Activated gamma-delta T cell (primary cell): ENCODE measurements at regions not wholly inside any gene's neighbourhood (a gene's known extent, or its start where the extent isn't known, plus 50 kb on each side); places are given as distances from the start of the nearest gene placed in this dataset.
"Not testable (repeated sequence)": the region's sequence is repeated elsewhere in the genome, so short reads cannot be mapped to it uniquely, and the experiment has no call there.

Experiments used
- DNase-seq: peaks from one replicate; lab custom pipeline; 2025; lab: John Stamatoyannopoulos, UW

GRCh38 chr5:126139086-126139485 lies 284.1 kb upstream of the GRAMD2B start:
- DNase-seq: no peak

- no peak for DNase-seq
These were observed 283.4 kb upstream of the GRAMD2B start for GRCh38 chr5:126139773-126140172.

GRCh38 chr5:126143622-126144021 lies 279.6 kb upstream of the GRAMD2B start:
- no peak for DNase-seq

DNA sequence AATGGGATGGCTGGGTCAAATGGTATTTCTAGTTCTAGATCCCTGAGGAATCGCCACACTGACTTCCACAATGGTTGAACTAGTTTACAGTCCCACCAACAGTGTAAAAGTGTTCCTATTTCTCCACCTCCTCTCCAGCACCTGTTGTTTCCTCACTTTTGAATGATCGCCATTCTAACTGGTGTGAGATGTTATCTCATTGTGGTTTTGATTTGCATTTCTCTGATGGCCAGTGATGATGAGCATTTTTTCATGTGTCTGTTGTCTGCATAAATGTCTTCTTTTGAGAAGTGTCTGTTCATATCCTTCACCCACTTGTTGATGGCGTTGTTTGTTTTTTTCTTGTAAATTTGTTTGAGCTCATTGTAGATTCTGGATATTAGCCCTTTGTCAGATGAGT lies 272.9 kb upstream of the GRAMD2B start:
- not testable (repeated sequence) for DNase-seq

DNA sequence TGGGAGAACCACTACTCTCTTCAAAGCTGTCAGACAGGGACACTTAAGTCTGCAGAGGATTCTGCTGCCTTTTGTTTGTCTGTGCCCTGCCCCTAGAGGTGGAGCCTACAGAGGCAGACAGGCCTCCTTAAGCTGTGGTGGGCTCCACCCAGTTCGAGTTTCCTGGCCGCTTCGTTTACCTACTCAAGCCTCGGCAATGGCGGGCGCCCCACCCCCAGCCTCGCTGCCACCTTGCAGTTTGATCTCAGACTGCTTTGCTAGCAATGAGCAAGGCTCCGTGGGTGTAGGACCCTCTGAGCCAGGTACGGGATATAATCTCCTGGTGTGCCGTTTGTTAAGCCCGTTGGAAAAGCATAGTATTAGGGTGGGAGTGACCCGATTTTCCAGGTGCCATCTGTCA lies 267.9 kb upstream of the GRAMD2B start:
- not testable (repeated sequence) for DNase-seq

DNA sequence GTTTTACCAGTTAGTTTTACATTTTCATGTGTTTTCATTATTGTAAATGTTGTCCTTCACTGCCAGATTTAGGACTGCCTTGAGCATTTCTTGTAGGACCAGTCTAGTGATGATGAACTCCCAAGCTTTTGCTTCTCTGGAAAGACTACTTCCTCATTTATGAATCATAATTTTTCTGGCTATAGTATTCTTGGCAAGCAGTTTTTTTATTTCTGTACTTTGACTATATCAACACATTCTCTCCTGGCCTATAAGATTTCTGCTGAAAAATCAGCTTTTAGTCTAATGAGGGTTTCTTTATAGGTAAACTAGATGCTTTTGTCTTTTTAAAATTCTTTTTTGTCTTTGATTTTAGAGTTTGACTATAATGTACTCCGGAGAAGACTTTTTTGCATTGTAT lies 256.8 kb upstream of the GRAMD2B start:
- no peak for DNase-seq

DNA sequence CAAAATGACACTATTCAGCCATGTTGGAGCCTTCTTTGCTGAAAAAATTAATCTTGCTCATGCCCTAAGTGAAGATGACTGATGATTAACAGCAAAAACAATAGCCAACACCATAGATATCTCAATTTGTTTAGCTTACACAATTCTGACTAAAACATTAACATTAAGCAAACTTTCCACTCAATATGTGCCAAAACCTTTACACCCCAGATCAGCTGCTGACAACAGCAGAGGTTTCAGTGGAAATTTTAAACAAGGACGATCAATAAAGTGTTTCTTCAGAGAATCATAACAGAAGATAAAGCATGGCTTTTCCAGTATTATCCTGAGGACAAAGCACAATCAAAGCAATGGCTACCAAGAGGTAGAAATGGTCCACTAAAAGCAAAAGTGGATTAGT lies 254.4 kb upstream of the GRAMD2B start:
- no peak for DNase-seq

GRCh38 chr5:126171916-126172315 lies 251.3 kb upstream of the GRAMD2B start:
- DNase-seq: no peak

GRCh38 chr5:126172812-126173211 lies 250.4 kb upstream of the GRAMD2B start:
- DNase-seq: no peak

- DNase-seq: no peak
These were observed 244.7 kb upstream of the GRAMD2B start for GRCh38 chr5:126178521-126178920.

DNA sequence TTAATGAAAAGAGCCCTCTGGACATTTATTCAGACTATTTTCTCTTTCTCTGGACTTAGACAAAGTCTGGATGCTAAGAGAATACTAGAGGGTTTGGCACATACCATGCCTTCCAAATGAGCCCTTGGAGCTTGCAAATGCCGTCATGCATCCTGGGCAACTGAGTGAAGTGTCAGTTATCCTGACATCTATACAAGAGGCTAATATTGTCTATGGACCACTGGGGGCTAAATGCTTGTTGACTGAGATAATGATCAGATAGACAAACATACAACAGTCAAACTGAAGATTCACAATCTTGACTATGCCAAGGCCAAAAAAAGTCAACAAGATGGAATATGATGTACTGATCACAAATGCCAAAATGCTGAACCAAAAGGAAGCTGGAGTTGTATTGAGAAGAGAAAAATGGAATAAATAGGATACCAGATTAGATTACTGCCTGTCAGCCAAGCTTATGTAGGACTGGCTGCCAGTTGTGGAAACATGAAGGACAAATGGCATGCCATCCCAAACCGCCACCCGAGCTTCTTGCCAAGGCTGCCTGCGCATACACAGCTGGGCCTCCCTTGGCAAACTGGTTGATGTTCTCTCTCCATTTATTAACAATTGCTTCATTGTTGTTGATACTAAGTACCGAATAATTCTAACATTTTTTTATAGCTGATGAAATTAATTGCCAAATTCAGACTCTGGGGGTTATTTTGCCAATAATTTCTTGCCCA lies 240.1 kb upstream of the GRAMD2B start:
- DNase-seq: no peak

GRCh38 chr5:126184474-126184873 lies 238.7 kb upstream of the GRAMD2B start:
- no peak for DNase-seq

- DNase-seq: no peak
These were observed 237.0 kb upstream of the GRAMD2B start for GRCh38 chr5:126186210-126186609.

- no peak for DNase-seq
These were observed 234.4 kb upstream of the GRAMD2B start for GRCh38 chr5:126188804-126189203.

DNA sequence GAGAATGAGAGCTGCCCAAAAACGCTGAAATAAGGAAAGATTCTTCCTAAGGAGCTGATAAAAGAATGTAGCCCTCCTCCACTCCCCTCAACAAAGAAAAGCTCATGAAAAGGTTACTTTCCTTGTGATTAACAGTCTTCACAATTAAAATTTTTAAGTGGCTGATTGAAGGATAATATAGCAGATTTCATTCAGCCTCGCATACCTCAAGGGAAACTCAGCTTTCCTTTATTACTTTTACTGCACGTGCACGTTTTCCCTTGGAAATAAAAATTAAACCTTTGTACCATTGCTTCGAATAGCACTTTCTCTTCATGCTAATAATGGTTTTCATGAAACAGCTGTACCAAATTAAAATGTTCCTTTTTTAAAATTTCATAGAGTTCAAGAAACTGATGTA lies 234.0 kb upstream of the GRAMD2B start:
- no peak for DNase-seq

DNA sequence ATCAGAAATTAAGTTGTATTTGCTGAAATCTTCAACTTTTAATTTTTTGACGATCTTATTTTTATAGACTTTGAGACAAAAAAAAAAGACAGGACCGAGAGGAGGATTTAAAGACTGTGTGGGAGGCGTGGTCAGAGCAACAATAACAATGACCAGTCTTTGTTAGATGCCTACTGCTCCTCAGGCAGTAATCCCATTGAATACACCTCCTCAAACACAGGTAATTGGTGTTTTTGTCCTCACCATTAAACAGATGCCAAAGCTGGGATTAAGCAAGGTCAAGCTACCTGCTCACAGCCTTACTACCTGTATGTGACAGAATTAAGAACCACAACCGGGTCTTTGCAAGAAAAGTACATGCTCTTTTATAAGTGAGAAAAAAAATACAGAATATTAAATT lies 233.3 kb upstream of the GRAMD2B start:
- no peak for DNase-seq

GRCh38 chr5:126192226-126192625 lies 231.0 kb upstream of the GRAMD2B start:
- DNase-seq: no peak

DNA sequence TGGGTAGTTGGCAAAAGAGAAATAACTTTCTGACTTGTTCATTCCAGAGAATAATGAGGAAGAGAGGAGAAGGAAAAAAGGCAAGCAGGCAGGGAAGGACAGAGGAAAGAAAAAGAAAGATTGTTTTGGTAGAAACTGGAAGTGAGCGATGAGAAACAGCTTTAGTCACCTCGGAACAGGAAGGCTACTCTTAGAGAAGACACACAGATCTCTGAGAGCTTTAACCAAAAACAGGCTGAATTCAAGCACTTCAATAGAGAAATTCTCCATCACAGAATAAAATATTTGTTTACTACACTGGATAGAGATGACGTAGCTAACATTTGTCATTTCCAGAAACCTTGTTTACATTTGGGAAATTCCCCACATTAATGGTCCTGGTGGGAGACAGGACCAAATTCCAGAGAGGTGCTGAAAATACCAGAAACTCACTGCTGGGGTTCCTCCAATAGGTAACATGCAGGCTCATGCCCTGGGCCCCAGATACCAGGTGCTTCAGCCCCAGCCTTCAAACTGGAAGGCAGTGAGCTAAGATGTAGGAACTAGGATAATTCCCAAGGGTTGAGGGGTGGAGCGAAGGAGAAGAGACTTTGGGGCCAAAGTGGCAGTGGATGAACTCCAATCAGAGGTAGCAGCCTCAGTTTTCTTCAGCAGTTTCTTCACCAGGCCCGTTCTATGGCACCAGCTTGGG lies 227.7 kb upstream of the GRAMD2B start:
- DNase-seq: no peak

DNA sequence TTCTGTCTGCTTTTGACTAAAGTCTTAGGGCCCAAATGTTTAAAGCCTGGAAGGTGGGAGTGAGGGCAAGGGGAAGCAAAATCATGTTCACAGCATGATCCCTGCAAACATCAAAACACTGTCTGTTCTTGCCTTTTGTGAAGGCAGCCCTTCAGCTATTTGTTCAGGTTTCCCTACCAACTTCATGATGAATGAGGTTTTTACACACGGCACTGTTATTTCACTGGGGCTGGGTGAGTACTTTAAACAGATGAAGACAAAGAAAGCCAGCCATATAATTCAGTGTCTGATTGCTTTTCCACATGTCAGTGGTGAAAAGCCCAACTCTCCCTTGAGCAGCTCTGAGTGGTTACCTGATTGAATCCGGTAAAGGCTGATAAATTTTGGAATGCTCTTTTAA lies 224.7 kb upstream of the GRAMD2B start:
- DNase-seq: no peak

- DNase-seq: no peak
These were observed 223.7 kb upstream of the GRAMD2B start for GRCh38 chr5:126199467-126199866.

GRCh38 chr5:126208691-126209090 lies 214.5 kb upstream of the GRAMD2B start:
- no peak for DNase-seq

DNA sequence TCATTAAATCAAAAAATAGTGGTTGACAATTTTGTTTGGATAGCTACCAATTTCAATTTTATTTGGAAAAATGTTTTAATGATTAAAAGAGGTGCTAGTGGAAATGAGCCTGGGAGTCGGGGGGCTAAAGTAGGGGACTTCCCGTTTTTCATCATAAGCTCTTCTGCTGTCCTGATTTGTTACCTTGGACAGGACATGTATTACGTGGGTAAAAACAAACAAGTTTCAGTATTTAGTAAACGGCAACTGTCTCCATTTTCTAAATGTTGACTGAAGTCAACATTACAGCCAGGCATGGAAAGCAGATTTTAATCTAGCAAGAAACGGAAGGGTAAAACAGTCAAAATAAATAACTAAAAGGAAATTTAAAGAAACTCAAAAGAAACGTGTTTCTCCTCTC lies 212.3 kb upstream of the GRAMD2B start:
- DNase-seq: no peak

DNA sequence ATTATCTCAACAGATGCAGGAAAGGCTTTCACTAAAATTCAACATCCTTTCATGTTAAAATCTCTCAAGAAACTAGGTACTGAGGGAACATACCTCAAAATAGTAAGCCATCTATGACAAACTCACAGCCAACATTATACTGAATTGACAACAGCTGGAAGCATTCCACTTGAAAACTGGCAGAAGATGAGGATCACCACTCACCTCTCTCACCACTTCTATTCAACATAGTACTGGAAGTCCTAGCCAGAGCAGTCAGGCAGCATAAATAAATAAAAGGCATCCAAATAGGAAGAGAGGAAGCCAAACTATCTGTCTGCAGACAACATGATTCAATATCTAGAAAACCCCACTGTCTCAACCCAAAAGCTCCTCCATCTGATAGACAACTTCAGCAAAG lies 203.6 kb upstream of the GRAMD2B start:
- no peak for DNase-seq

GRCh38 chr5:126220725-126221124 lies 202.5 kb upstream of the GRAMD2B start:
- no peak for DNase-seq
